Kidney epithelial cell (primary cell): ENCODE measurements at regions not wholly inside any gene's neighbourhood (a gene's known extent, or its start where the extent isn't known, plus 50 kb on each side); places are given as distances from the start of the nearest gene placed in this dataset.

ENCODE experiments used
- DNase-seq: peaks from one replicate; pipeline ENCODE4 v3.0.0-alpha.2; 2010; ENCODE audit warnings: low read depth
- H3K27me3 ChIP-seq: 2 replicates; pipeline ENCODE4 v1.6.0; 2011; ENCODE audit warnings: low read length; ENCODE audit not compliant: control insufficient read depth, insufficient read depth
- H3K36me3 ChIP-seq: 2 replicates; pipeline ENCODE4 v1.5.1; 2011; ENCODE audit warnings: low read length; ENCODE audit not compliant: control insufficient read depth, insufficient read depth
- H3K4me3 ChIP-seq: 2 replicates; pipeline ENCODE4 v1.5.1; 2011; ENCODE audit warnings: low read depth, mild to moderate bottlenecking, control low read depth, low read length
- CTCF ChIP-seq: IDR thresholded peaks from 2 replicates; pipeline ENCODE4 v1.5.1; 2011; ENCODE audit warnings: mild to moderate bottlenecking, moderate library complexity, low read length, control low read depth, inconsistent platforms; ENCODE audit not compliant: insufficient read depth, poor library complexity, severe bottlenecking

- Histone ChIP-seq H3K4me3 (no peak overlapping the region), H3K36me3 (no peaks in the 10 kb centered on the region), H3K27me3 (peaks cover 12% of the 10 kb centered on the region)
- no peak for TF ChIP-seq CTCF
- DNase-seq, result no peak
Observed at GRCh38 chr4:3676196-3676595, 90.0 kb upstream of the ADRA2C start.

- TF ChIP-seq CTCF, result no peak
- Histone ChIP-seq H3K36me3 (no peaks in the 10 kb centered on the region), H3K4me3 (no peak overlapping the region), H3K27me3 (peaks cover 12% of the 10 kb centered on the region)
- DNase-seq, result no peak
Observed at GRCh38 chr4:3675251-3676115, 90.7 kb upstream of the ADRA2C start.

- peaks cover 12% of the 10 kb centered on the region for H3K27me3 ChIP-seq
- no peak for TF ChIP-seq CTCF
- H3K36me3 ChIP-seq, result no peaks in the 10 kb centered on the region
- no peak overlapping the region for H3K4me3 ChIP-seq
- DNase-seq, result no peak
Observed at GRCh38 chr4:3674479-3674851, 91.7 kb upstream of the ADRA2C start.

- no peak for DNase-seq
- TF ChIP-seq CTCF, result no peak
- Histone ChIP-seq H3K27me3 (peaks cover 8% of the 10 kb centered on the region), H3K4me3 (no peak overlapping the region), H3K36me3 (no peaks in the 10 kb centered on the region)
Observed at GRCh38 chr4:3673716-3674478, 92.3 kb upstream of the ADRA2C start.

GRCh38 chr4:3673176-3673575, 93.0 kb upstream of the ADRA2C start:
- H3K27me3 ChIP-seq, result peaks cover 4% of the 10 kb centered on the region
- TF ChIP-seq CTCF, result no peak
- DNase-seq, result no peak

More at GRCh38 chr4:3673176-3673575, 93.0 kb upstream of the ADRA2C start:
- no peaks in the 10 kb centered on the region for H3K36me3 ChIP-seq
- H3K4me3 ChIP-seq, result no peak overlapping the region
